OCI-LY7 (cell line): ENCODE measurements at regions not wholly inside any gene's neighbourhood (a gene's known extent, or its start where the extent isn't known, plus 50 kb on each side); places are given as distances from the start of the nearest gene placed in this dataset.

Experiments
- BruUV-seq: library from RNA; stranded (reverse); fragments of 400-500 nt; replicated peaks from 2 replicates; lab custom pipeline; 2021; lab: Mats Ljungman, UMichigan
- CTCF ChIA-PET: fragments of 300-600 bp; sonication (Branson Sonifier 250); formaldehyde crosslinking; loops from one replicate; lab custom pipeline; 2022; ENCODE audit warnings: antibody characterized with exemption; ENCODE audit not compliant: unreplicated experiment; lab: Charles Lee
- POLR2A ChIA-PET: fragments of 300-600 bp; sonication (Branson Sonifier 250); formaldehyde crosslinking; loops from one replicate; lab custom pipeline; 2022; ENCODE audit warnings: antibody characterized with exemption; lab: Charles Lee
- DNase-seq: peaks from one replicate; pipeline ENCODE4 v3.0.0-alpha.2; 2015; ENCODE audit warnings: low spot score
- H2AFZ ChIP-seq: fragments of 200-600 bp; sonication (generic), shearing (Covaris generic); 2 replicates; pipeline ENCODE4 v1.6.1; 2014; ENCODE audit warnings: mild to moderate bottlenecking, antibody characterized with exemption, low read length, moderate library complexity
- H3K27ac ChIP-seq: fragments of 200-600 bp; sonication (generic); 2 replicates; pipeline ENCODE4 v1.5.1; 2014; ENCODE audit warnings: mixed run types, low read depth, mild to moderate bottlenecking, moderate library complexity, low read length, inconsistent platforms; ENCODE audit not compliant: poor library complexity, severe bottlenecking
- H3K36me3 ChIP-seq: fragments of 200-600 bp; sonication (generic); 2 replicates; pipeline ENCODE4 v1.6.1; 2014; ENCODE audit warnings: mild to moderate bottlenecking, antibody characterized with exemption, low read length, moderate library complexity, mixed read lengths; ENCODE audit not compliant: insufficient read depth
- H3K4me1 ChIP-seq: fragments of 200-600 bp; sonication (generic); 2 replicates; pipeline ENCODE4 v1.5.1; 2014; ENCODE audit warnings: mild to moderate bottlenecking, low read length; ENCODE audit not compliant: insufficient read depth, poor library complexity, severe bottlenecking
- H3K4me2 ChIP-seq: fragments of 200-600 bp; sonication (generic); 2 replicates; pipeline ENCODE4 v1.6.1; 2014; ENCODE audit warnings: mild to moderate bottlenecking, low read length
- H3K4me3 ChIP-seq: fragments of 200-600 bp; sonication (generic); 2 replicates; pipeline ENCODE4 v1.5.1; 2014; ENCODE audit warnings: mild to moderate bottlenecking, low read depth, low read length; ENCODE audit not compliant: poor library complexity, severe bottlenecking
- H3K79me2 ChIP-seq: fragments of 200-600 bp; sonication (generic); 2 replicates; pipeline ENCODE4 v1.6.1; 2016; ENCODE audit warnings: low read depth, mild to moderate bottlenecking, low read length, moderate library complexity, mixed read lengths; ENCODE audit not compliant: insufficient read depth
- H3K9me2 ChIP-seq: fragments of 200-600 bp; sonication (generic); 2 replicates; pipeline ENCODE4 v1.6.1; 2016; ENCODE audit warnings: mild to moderate bottlenecking, low read length, mixed read lengths; ENCODE audit not compliant: insufficient read depth
- H3K9me3 ChIP-seq: fragments of 200-600 bp; sonication (generic); 2 replicates; pipeline ENCODE4 v1.6.1; 2014; ENCODE audit warnings: mild to moderate bottlenecking, mixed run types, low read length, mixed read lengths
- H4K20me1 ChIP-seq: fragments of 200-600 bp; sonication (generic); 2 replicates; pipeline ENCODE4 v1.6.1; 2014; ENCODE audit warnings: mild to moderate bottlenecking, antibody characterized with exemption, low read length, moderate library complexity, mixed read lengths; ENCODE audit not compliant: insufficient read depth
- CTCF ChIP-seq: fragments of 200-600 bp; sonication (generic); conservative IDR thresholded peaks from 2 replicates; pipeline ENCODE4 v1.5.1; 2014; ENCODE audit warnings: mild to moderate bottlenecking, antibody characterized with exemption, low read length, moderate library complexity, mixed read lengths
- EZH2phosphoT487 ChIP-seq: fragments of 200-600 bp; sonication (generic); IDR thresholded peaks from 2 replicates; pipeline ENCODE4 v1.6.1; 2018; ENCODE audit warnings: low read depth, borderline replicate concordance, mild to moderate bottlenecking, mixed run types, antibody characterized with exemption, low read length, moderate library complexity, mixed read lengths
- intact Hi-C: fragments of 100-400 bp; cut with micrococcal nuclease; formaldehyde crosslinking; loops from one replicate; pipeline ENCODE4 v1.10.0; 2022; ENCODE audit not compliant: unreplicated experiment

- H3K4me3 ChIP-seq: no peak overlapping the region
- ChIA-PET CTCF (no interaction called here), POLR2A (interaction anchor here (0.7 kb wide), 1 partner anchor 30 kb away, joined by 7 read pairs; no protein-coding TSS in a partner anchor)
- H3K4me1 ChIP-seq: no peaks in the 10 kb centered on the region
- no peaks in the 10 kb centered on the region for H3K36me3 ChIP-seq
- H3K4me2 ChIP-seq: no peak overlapping the region
- no peak for DNase-seq
- H2AFZ ChIP-seq: no peak overlapping the region
- BruUV-seq: no TSS peak
- no peaks in the 10 kb centered on the region for H3K9me2 ChIP-seq
- intact Hi-C loops: no loop called here
- H3K79me2 ChIP-seq: no peaks in the 10 kb centered on the region
- peaks cover 7% of the 10 kb centered on the region for H3K9me3 ChIP-seq
- H3K27ac ChIP-seq: no peak overlapping the region
- TF ChIP-seq EZH2phosphoT487: no peak
- TF ChIP-seq CTCF: no peak
- no peaks in the 10 kb centered on the region for H4K20me1 ChIP-seq
These were observed 89.0 kb upstream of the DLGAP1 start for GRCh38 chr18:4544142-4544541.

GRCh38 chr18:4543711-4544110 lies 88.6 kb upstream of the DLGAP1 start:
- no peak for TF ChIP-seq CTCF
- no peak for TF ChIP-seq EZH2phosphoT487
- H3K4me1 ChIP-seq: no peaks in the 10 kb centered on the region
- DNase-seq: no peak
- ChIA-PET POLR2A (no interaction called here), CTCF (no interaction called here)
- H3K9me2 ChIP-seq: no peaks in the 10 kb centered on the region
- H3K4me3 ChIP-seq: no peak overlapping the region
- no peak overlapping the region for H2AFZ ChIP-seq
- intact Hi-C loops: no loop called here
- H3K36me3 ChIP-seq: no peaks in the 10 kb centered on the region
- H3K4me2 ChIP-seq: no peak overlapping the region
- no TSS peak for BruUV-seq
- no peaks in the 10 kb centered on the region for H3K79me2 ChIP-seq
- H3K9me3 ChIP-seq: peaks cover 12% of the 10 kb centered on the region
- H3K27ac ChIP-seq: no peak overlapping the region
- H4K20me1 ChIP-seq: no peaks in the 10 kb centered on the region

- H3K4me3 ChIP-seq: no peak overlapping the region
- no peaks in the 10 kb centered on the region for H4K20me1 ChIP-seq
- no peak overlapping the region for H3K4me2 ChIP-seq
- H2AFZ ChIP-seq: no peak overlapping the region
- H3K9me3 ChIP-seq: peaks cover 16% of the 10 kb centered on the region
- BruUV-seq: no TSS peak
- CTCF ChIA-PET: no interaction called here
- no peaks in the 10 kb centered on the region for H3K36me3 ChIP-seq
- intact Hi-C loops: no loop called here
- POLR2A ChIA-PET: interaction anchor here (0.5 kb wide), 1 partner anchor 37 kb away, joined by 3 read pairs; no protein-coding TSS in a partner anchor
- H3K4me1 ChIP-seq: no peaks in the 10 kb centered on the region
- no peak overlapping the region for H3K27ac ChIP-seq
- no peak for TF ChIP-seq EZH2phosphoT487
- no peak for TF ChIP-seq CTCF
- no peaks in the 10 kb centered on the region for H3K9me2 ChIP-seq
- no peaks in the 10 kb centered on the region for H3K79me2 ChIP-seq
- DNase-seq: no peak
These were observed 86.5 kb upstream of the DLGAP1 start for GRCh38 chr18:4541588-4541987.
